CD14-positive monocyte (primary cell): ENCODE measurements at regions not wholly inside any gene's neighbourhood (a gene's known extent, or its start where the extent isn't known, plus 50 kb on each side); places are given as distances from the start of the nearest gene placed in this dataset.

Experiments
- DNase-seq, 3 donors: peaks; one replicate each; pipeline ENCODE4 v3.0.0-alpha.2; 2011 to 2022
- H2AFZ ChIP-seq: 2 replicates; pipeline ENCODE4 v1.6.0; 2012; ENCODE audit warnings: mild to moderate bottlenecking, low read depth, low read length, inconsistent platforms; ENCODE audit not compliant: insufficient read depth, poor library complexity, severe bottlenecking
- H3K27ac ChIP-seq, 2 donors: 1 replicate in 1 of 2; 2 replicates in 1 of 2; pipeline ENCODE4 v1.5.1; 2012 to 2013; ENCODE audit warnings: low read length in 2 of 2, control low read depth in 1 of 2, inconsistent platforms in 1 of 2, low read depth in 1 of 2, mild to moderate bottlenecking in 1 of 2
- H3K27me3 ChIP-seq, 2 donors: one replicate each; pipeline versions ENCODE4 v1.6.0 to v1.6.1; 2011 to 2013; ENCODE audit warnings: low read length in 2 of 2; ENCODE audit not compliant: control insufficient read depth in 2 of 2, insufficient read depth in 2 of 2
- H3K36me3 ChIP-seq, 2 donors: replicated peaks in 1 of 2; 1 replicate in 1 of 2; 2 replicates in 1 of 2; pipeline versions ENCODE4 v1.5.1 to v1.6.1; 2012 to 2013; ENCODE audit warnings: low read length in 2 of 2, control low read depth in 1 of 2, inconsistent platforms in 1 of 2, mild to moderate bottlenecking in 1 of 2; ENCODE audit not compliant: insufficient read depth in 2 of 2, control insufficient read depth in 1 of 2
- H3K4me1 ChIP-seq, 2 donors: 1 replicate in 1 of 2; 2 replicates in 1 of 2; pipeline versions ENCODE4 v1.5.1 to v1.6.1; 2012 to 2013; ENCODE audit warnings: low read length in 2 of 2, control low read depth in 1 of 2, inconsistent platforms in 1 of 2, mild to moderate bottlenecking in 1 of 2, moderate library complexity in 1 of 2; ENCODE audit not compliant: insufficient read depth in 2 of 2, control insufficient read depth in 1 of 2
- H3K4me2 ChIP-seq: replicated peaks from 2 replicates; pipeline ENCODE3; 2012; ENCODE audit warnings: low read length, moderate library complexity, mild to moderate bottlenecking; ENCODE audit not compliant: poor library complexity, severe bottlenecking; ENCODE audit errors: extremely low read depth
- H3K4me3 ChIP-seq, 3 experiments: fragments of 200-600 bp in 1 of 3; sonication (generic) in 1 of 3; replicated peaks in 1 of 3; 1 replicate in 2 of 3; 2 replicates in 1 of 3; pipeline ENCODE4 v1.5.1; 2011 to 2013; ENCODE audit warnings: low read length in 3 of 3, mild to moderate bottlenecking in 3 of 3, control low read depth in 2 of 3, low read depth in 2 of 3, inconsistent platforms in 1 of 3, moderate library complexity in 1 of 3
- H3K79me2 ChIP-seq: 2 replicates; pipeline ENCODE4 v1.6.0; 2012; ENCODE audit warnings: mild to moderate bottlenecking, control low read depth, inconsistent platforms, low read length, moderate library complexity; ENCODE audit not compliant: insufficient read depth
- H3K9ac ChIP-seq: 2 replicates; pipeline ENCODE4 v1.6.0; 2017; ENCODE audit warnings: low read length, mild to moderate bottlenecking; ENCODE audit not compliant: insufficient read depth, poor library complexity, severe bottlenecking
- H3K9me3 ChIP-seq, 2 donors: replicated peaks in 1 of 2; 1 replicate in 1 of 2; 2 replicates in 1 of 2; pipeline versions ENCODE4 v1.5.1 to v1.6.1; 2012 to 2013; ENCODE audit warnings: low read length in 2 of 2, control low read depth in 1 of 2; ENCODE audit not compliant: control insufficient read depth in 1 of 2, insufficient read depth in 1 of 2
- H4K20me1 ChIP-seq: 2 replicates; pipeline ENCODE4 v1.6.0; 2012; ENCODE audit warnings: mild to moderate bottlenecking, low read length, control low read depth, moderate library complexity; ENCODE audit not compliant: insufficient read depth
- H3K27ac Mint-ChIP-seq, 7 donors: one replicate each; pipeline ENCODE4 v1.8.0; 2020; ENCODE audit warnings: mild to moderate bottlenecking in 7 of 7, mixed read lengths in 7 of 7, moderate library complexity in 6 of 7, inconsistent platforms in 2 of 7
- H3K27me3 Mint-ChIP-seq, 3 donors: one replicate each; pipeline ENCODE4 v1.8.0; 2021 to 2022; ENCODE audit warnings: low read depth in 3 of 3, mild to moderate bottlenecking in 3 of 3, mixed read lengths in 3 of 3, moderate library complexity in 3 of 3, inconsistent platforms in 1 of 3
- H3K36me3 Mint-ChIP-seq, 2 donors: one replicate each; pipeline ENCODE4 v1.8.0; 2020; ENCODE audit warnings: mixed read lengths in 2 of 2, inconsistent platforms in 1 of 2, mild to moderate bottlenecking in 1 of 2
- H3K4me1 Mint-ChIP-seq: one replicate; pipeline ENCODE4 v1.8.0; 2020; ENCODE audit warnings: mild to moderate bottlenecking, mixed read lengths
- H3K4me3 Mint-ChIP-seq, 2 donors: one replicate each; pipeline ENCODE4 v1.8.0; 2020; ENCODE audit warnings: mild to moderate bottlenecking in 2 of 2, mixed read lengths in 2 of 2, moderate library complexity in 1 of 2
- H3K9me3 Mint-ChIP-seq, 7 donors: one replicate each; pipeline ENCODE4 v1.8.0; 2020 to 2022; ENCODE audit warnings: mixed read lengths in 7 of 7, mild to moderate bottlenecking in 6 of 7, moderate library complexity in 6 of 7, inconsistent platforms in 2 of 7
- CTCF ChIP-seq: fragments of 200-600 bp; IDR thresholded peaks from one replicate; pipeline ENCODE4 v1.8.0; 2022; ENCODE audit warnings: antibody characterized with exemption, mild to moderate bottlenecking
- WGBS: methylation state at CpG from one replicate; pipeline ENCODE4 v1.1.5; 2013; ENCODE audit warnings: missing lambda C conversion rate; ENCODE audit not compliant: insufficient coverage; 5-methylcytosine and 5-hydroxymethylcytosine counted together
- intact Hi-C, 2 donors: fragments of 100-400 bp; cut with micrococcal nuclease; formaldehyde crosslinking; loops; one replicate each; pipeline versions ENCODE4 v1.15.0 to v1.15.1; 2023

- Histone ChIP-seq H4K20me1 (no peaks in the 10 kb centered on the region), H3K4me1 (no peaks in the 10 kb centered on the region), H3K36me3 (no peaks in the 10 kb centered on the region), H3K27ac (no peak overlapping the region), H2AFZ (no peak overlapping the region), H3K79me2 (no peaks in the 10 kb centered on the region), H3K4me2 (no peak overlapping the region), H3K9ac (no peak overlapping the region), H3K4me3 (no peak overlapping the region), H3K27me3 (no peaks in the 10 kb centered on the region), H3K9me3 (peaks cover 0 to 11% of the 10 kb centered on the region in 2 donors)
- H3K4me1 Mint-ChIP-seq, result no peaks in the 10 kb centered on the region
- H3K36me3 Mint-ChIP-seq, result no peaks in the 10 kb centered on the region
- H3K27ac Mint-ChIP-seq, result no peak overlapping the region
- no peak for DNase-seq
- no CpG with 5 or more reads among the region's 1 CpG for WGBS
- H3K9me3 Mint-ChIP-seq, result peaks cover 2 to 17% (median 6%) of the 10 kb centered on the region in 7 donors
- intact Hi-C loops, result no loop called here
- no peaks in the 10 kb centered on the region for H3K27me3 Mint-ChIP-seq
- no peak overlapping the region for H3K4me3 Mint-ChIP-seq
- no peak for TF ChIP-seq CTCF
Observed at GRCh38 chr13:83937579-83937978, 55.3 kb upstream of the SLITRK1 start.

- no peaks in the 10 kb centered on the region for H3K4me1 Mint-ChIP-seq
- DNase-seq, result no peak
- WGBS, result 89% methylated on average over 3 of the region's 6 CpGs
- no peaks in the 10 kb centered on the region for H4K20me1 ChIP-seq
- H3K4me2 ChIP-seq, result no peak overlapping the region
- peaks cover 0 to 11% (median 7%) of the 10 kb centered on the region in 7 donors for H3K9me3 Mint-ChIP-seq
- H3K36me3 Mint-ChIP-seq, result no peaks in the 10 kb centered on the region
- no peaks in the 10 kb centered on the region for H3K36me3 ChIP-seq
- no peak overlapping the region for H3K9ac ChIP-seq
- no peak overlapping the region for H3K27ac ChIP-seq
- H2AFZ ChIP-seq, result no peak overlapping the region
- no peaks in the 10 kb centered on the region for H3K4me1 ChIP-seq
- no peak overlapping the region for H3K27ac Mint-ChIP-seq
- no peaks in the 10 kb centered on the region for H3K27me3 ChIP-seq
- H3K79me2 ChIP-seq, result no peaks in the 10 kb centered on the region
- H3K27me3 Mint-ChIP-seq, result no peaks in the 10 kb centered on the region
- no peak for TF ChIP-seq CTCF
- no peak overlapping the region for H3K4me3 Mint-ChIP-seq
- no peak overlapping the region for H3K4me3 ChIP-seq
- intact Hi-C loops, result no loop called here
- peaks cover 0 to 11% of the 10 kb centered on the region in 2 donors for H3K9me3 ChIP-seq
Observed at GRCh38 chr13:83935566-83935965, 53.3 kb upstream of the SLITRK1 start.
